ENCODE measurements at regions not wholly inside any gene's neighbourhood (a gene's known extent, or its start where the extent isn't known, plus 50 kb on each side); places are given as distances from the start of the nearest gene placed in this dataset.
A peak's percentile ranks its signal among the peaks of the same experiment; 100 is the strongest.

GRCh38 chrX:42978655-42979379, 200.9 kb upstream of the PPP1R2C start:
- H4K91ac ChIP-seq (replicated peaks; ENCODE audit: insufficient read length, low read length): no peak overlapping the region
- H3K4ac ChIP-seq (replicated peaks; ENCODE audit: insufficient read length, low read depth, low read length): no peak overlapping the region
- 0 out of 2 replicates have a peak overlapping the region, but pooled peaks have one; percentile 48 for H2BK20ac ChIP-seq (ENCODE audit: low read length)
- no peak overlapping the region for H3K4me2 ChIP-seq (ENCODE audit: insufficient read depth in 1 of 2, low read depth in 2 of 2, low read length in 2 of 2)
- H2AK5ac ChIP-seq (ENCODE audit: low read depth, low read length): no peak overlapping the region
- no peak overlapping the region for H3K14ac ChIP-seq (ENCODE audit: insufficient read length)
- no peak overlapping the region for H3K9ac ChIP-seq (replicated peaks in 1 of 4; ENCODE audit: extremely low read depth in 1 of 4, low read depth in 3 of 4, low read length in 3 of 4)
- H4K5ac ChIP-seq (ENCODE audit: insufficient read length, low read depth, low read length): no peak overlapping the region
- no peaks in the 10 kb centered on the region for H3K79me1 ChIP-seq (ENCODE audit: low read depth, low read length)
- no peaks in the 10 kb centered on the region for H3K23me2 ChIP-seq (ENCODE audit: low read depth, low read length)
- WGBS, 2 experiments (ENCODE audit: extremely low coverage in 1 of 2, insufficient coverage in 1 of 2, insufficient read length in 1 of 2, insufficient replicate concordance in 2 of 2, low coverage in 1 of 2, low lambda C conversion rate in 2 of 2, missing lambda C conversion rate in 1 of 2): 86% methylated on average over 3 of the region's 3 CpGs; no CpG with 5 or more reads in 1 of the 2 experiments
- no peak overlapping the region for H3K56ac ChIP-seq (replicated peaks; ENCODE audit: insufficient read length, low read depth, low read length)
- H2BK15ac ChIP-seq (ENCODE audit: low read length): no peak overlapping the region
- no peaks in the 10 kb centered on the region for H4K20me1 ChIP-seq (replicated peaks in 1 of 2; ENCODE audit: control insufficient read depth in 1 of 2, insufficient read depth in 2 of 2, low read length in 2 of 2)
- no peak overlapping the region for H4K8ac ChIP-seq (ENCODE audit: extremely low read depth, insufficient read depth, low read length)
- ChIA-PET POLR2A (ENCODE audit: partially characterized antibody) (no interaction called here), CTCF (ENCODE audit: partially characterized antibody) (no interaction called here)
- H2BK120ac ChIP-seq (replicated peaks; ENCODE audit: low read depth, low read length): no peak overlapping the region
- TF ChIP-seq KDM5A (IDR thresholded peaks at IDR 0.05; ENCODE audit: low read length) (no peak), MAFK (IDR thresholded peaks at IDR 0.05; ENCODE audit: low read depth, low read length) (no peak), NANOG (IDR thresholded peaks at IDR 0.05; ENCODE audit: insufficient read depth, low read depth, low read length, poor library complexity, severe bottlenecking) (no peak)
- peaks cover 21 to 25% of the 10 kb centered on the region in 2 experiments; a peak in 3 of 4 replicates for H3K9me3 ChIP-seq (ENCODE audit: insufficient read depth in 2 of 2, low read depth in 1 of 2, low read length in 1 of 2)
- H2BK5ac ChIP-seq (ENCODE audit: low read depth, low read length): no peak overlapping the region
- H3K18ac ChIP-seq (ENCODE audit: extremely low read depth, low read length): no peak overlapping the region; the same call in 1 of the 2 replicates
- no peaks in the 10 kb centered on the region for H3K27me3 ChIP-seq (replicated peaks in 1 of 4; ENCODE audit: control insufficient read depth in 3 of 4, extremely low read depth in 1 of 4, insufficient read depth in 3 of 4, low read length in 3 of 4)
- peak overlapping the region; percentile 22; the same call in 1 of the 2 replicates for H2AFZ ChIP-seq (ENCODE audit: low read length)
- peaks cover 0 to 8% (median 2%) of the 10 kb centered on the region in 4 experiments; a peak in 2 of 8 replicates for H3K36me3 ChIP-seq (ENCODE audit: control insufficient read depth in 2 of 4, insufficient read depth in 4 of 4, low read length in 3 of 4)
- H3K27ac ChIP-seq (ENCODE audit: low read depth, low read length): no peak overlapping the region
- H3K4me1 ChIP-seq (replicated peaks in 1 of 4; ENCODE audit: control insufficient read depth in 3 of 4, insufficient read depth in 4 of 4, low read length in 3 of 4): no peaks in the 10 kb centered on the region
- FAIRE-seq (peak; percentile 62), DNase-seq (ENCODE audit: low read depth in 1 of 2, low spot score in 2 of 2) (no peak)
- H3K4me3 ChIP-seq (ENCODE audit: extremely low read depth in 1 of 4, insufficient read depth in 2 of 4, low read depth in 3 of 4, low read length in 4 of 4): no peak overlapping the region
- H3K79me2 ChIP-seq (ENCODE audit: control insufficient read depth in 1 of 2, insufficient read depth in 2 of 2, low read length in 2 of 2): no peaks in the 10 kb centered on the region
- no peak overlapping the region for H3K23ac ChIP-seq (ENCODE audit: insufficient read length)
- H2BK12ac ChIP-seq (ENCODE audit: low read depth, low read length): 0 out of 2 replicates have a peak overlapping the region, but pooled peaks have one; percentile 63
